MM.1S (cell line): ENCODE measurements at regions not wholly inside any gene's neighbourhood (a gene's known extent, or its start where the extent isn't known, plus 50 kb on each side); places are given as distances from the start of the nearest gene placed in this dataset.

ENCODE experiments used
- DNase-seq: peaks from one replicate; pipeline ENCODE4 v3.0.0-alpha.2; 2015
- H2AFZ ChIP-seq: fragments of 300-600 bp; sonication (generic); 2 replicates; pipeline ENCODE4 v1.6.0; 2016; ENCODE audit warnings: antibody characterized with exemption, low read length
- H3F3A ChIP-seq: fragments of 300-600 bp; sonication (generic); 2 replicates; pipeline ENCODE4 v1.6.1; 2016; ENCODE audit warnings: mild to moderate bottlenecking, antibody characterized with exemption, low read length, moderate library complexity, mixed read lengths; ENCODE audit not compliant: insufficient read depth
- H3K27ac ChIP-seq: fragments of 300-600 bp; sonication (generic); 2 replicates; pipeline ENCODE4 v1.5.1; 2016; ENCODE audit warnings: mild to moderate bottlenecking, low read length
- H3K27me3 ChIP-seq: fragments of 300-600 bp; sonication (generic); replicated peaks from 2 replicates; pipeline ENCODE4 v1.6.0; 2016; ENCODE audit warnings: low read length; ENCODE audit not compliant: insufficient read depth
- H3K36me3 ChIP-seq: fragments of 300-600 bp; sonication (generic); replicated peaks from 2 replicates; pipeline ENCODE4 v1.6.1; 2016; ENCODE audit warnings: mild to moderate bottlenecking, low read length, mixed read lengths; ENCODE audit not compliant: insufficient read depth
- H3K4me1 ChIP-seq: fragments of 300-600 bp; sonication (generic); 2 replicates; pipeline ENCODE4 v1.6.1; 2016; ENCODE audit warnings: low read length, mixed read lengths
- H3K4me2 ChIP-seq: fragments of 300-600 bp; sonication (generic); 2 replicates; pipeline ENCODE4 v1.6.0; 2016; ENCODE audit warnings: low read depth, low read length
- H3K4me3 ChIP-seq: fragments of 300-600 bp; sonication (generic); 2 replicates; pipeline ENCODE4 v1.5.1; 2016; ENCODE audit warnings: low read length, mixed read lengths
- H3K79me2 ChIP-seq: fragments of 300-600 bp; sonication (generic); 2 replicates; pipeline ENCODE4 v1.6.1; 2016; ENCODE audit warnings: mixed run types, low read length, mixed read lengths
- H3K9ac ChIP-seq: fragments of 300-600 bp; sonication (generic); 2 replicates; pipeline ENCODE4 v1.6.1; 2016; ENCODE audit warnings: low read length, mixed read lengths
- H3K9me2 ChIP-seq: fragments of 300-600 bp; sonication (generic); replicated peaks from 2 replicates; pipeline ENCODE4 v1.6.1; 2016; ENCODE audit warnings: mild to moderate bottlenecking, low read length, mixed read lengths; ENCODE audit not compliant: insufficient read depth
- H3K9me3 ChIP-seq: fragments of 300-600 bp; sonication (generic); replicated peaks from 2 replicates; pipeline ENCODE4 v1.6.1; 2016; ENCODE audit warnings: mild to moderate bottlenecking, low read length, mixed read lengths; ENCODE audit not compliant: insufficient read depth
- H4K20me1 ChIP-seq: fragments of 300-600 bp; sonication (generic); 2 replicates; pipeline ENCODE4 v1.6.1; 2016; ENCODE audit warnings: mild to moderate bottlenecking, low read length, moderate library complexity, mixed read lengths; ENCODE audit not compliant: insufficient read depth
- EZH2 ChIP-seq: fragments of 300-600 bp; sonication (generic); optimal IDR thresholded peaks from 2 replicates; pipeline ENCODE3; 2017; ENCODE audit warnings: low read depth, mild to moderate bottlenecking, antibody characterized with exemption, low read length, mixed read lengths
- EZH2phosphoT487 ChIP-seq: fragments of 300-600 bp; sonication (generic); IDR thresholded peaks from 2 replicates; pipeline ENCODE4 v1.6.1; 2018; ENCODE audit warnings: antibody characterized with exemption, low read length
- TF ChIP-seq, protein P1 (sequence below): fragments of 300-600 bp; sonication (generic); IDR thresholded peaks from 2 replicates; pipeline ENCODE4 v1.5.1; 2016; ENCODE audit warnings: antibody characterized with exemption, low read length, mixed read lengths

DNA sequence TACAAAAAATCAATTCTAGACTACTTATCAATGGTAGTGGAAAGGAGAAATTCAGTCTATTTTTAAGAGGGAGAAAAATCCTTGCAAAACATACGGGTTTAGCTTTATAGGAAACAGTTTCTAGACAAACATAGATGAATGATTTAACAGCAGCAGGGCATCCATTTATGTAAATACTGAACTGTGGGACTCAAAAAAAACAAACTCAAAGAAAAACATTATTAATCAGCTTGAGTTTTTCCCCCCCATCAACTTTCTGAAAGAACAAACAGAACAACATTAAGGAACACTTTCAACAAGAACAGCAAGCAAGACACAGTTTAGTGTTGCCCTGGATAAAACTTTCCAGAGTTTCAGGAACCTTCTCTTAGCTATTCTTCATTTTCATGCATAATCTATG, 147.3 kb upstream of the KCNK2 start:
- no peak overlapping the region for H3K4me2 ChIP-seq
- no peak overlapping the region for H3K9ac ChIP-seq
- no peaks in the 10 kb centered on the region for H3K9me2 ChIP-seq
- H3K4me3 ChIP-seq, result no peak overlapping the region
- H3K27ac ChIP-seq, result no peak overlapping the region
- DNase-seq, result no peak
- H3K36me3 ChIP-seq, result no peaks in the 10 kb centered on the region
- no peaks in the 10 kb centered on the region for H3K9me3 ChIP-seq
- H4K20me1 ChIP-seq, result no peaks in the 10 kb centered on the region
- H3F3A ChIP-seq, result no peaks in the 10 kb centered on the region
- TF ChIP-seq EZH2, result no peak
- TF ChIP-seq EZH2phosphoT487, result no peak
- TF ChIP-seq, protein P1, sequence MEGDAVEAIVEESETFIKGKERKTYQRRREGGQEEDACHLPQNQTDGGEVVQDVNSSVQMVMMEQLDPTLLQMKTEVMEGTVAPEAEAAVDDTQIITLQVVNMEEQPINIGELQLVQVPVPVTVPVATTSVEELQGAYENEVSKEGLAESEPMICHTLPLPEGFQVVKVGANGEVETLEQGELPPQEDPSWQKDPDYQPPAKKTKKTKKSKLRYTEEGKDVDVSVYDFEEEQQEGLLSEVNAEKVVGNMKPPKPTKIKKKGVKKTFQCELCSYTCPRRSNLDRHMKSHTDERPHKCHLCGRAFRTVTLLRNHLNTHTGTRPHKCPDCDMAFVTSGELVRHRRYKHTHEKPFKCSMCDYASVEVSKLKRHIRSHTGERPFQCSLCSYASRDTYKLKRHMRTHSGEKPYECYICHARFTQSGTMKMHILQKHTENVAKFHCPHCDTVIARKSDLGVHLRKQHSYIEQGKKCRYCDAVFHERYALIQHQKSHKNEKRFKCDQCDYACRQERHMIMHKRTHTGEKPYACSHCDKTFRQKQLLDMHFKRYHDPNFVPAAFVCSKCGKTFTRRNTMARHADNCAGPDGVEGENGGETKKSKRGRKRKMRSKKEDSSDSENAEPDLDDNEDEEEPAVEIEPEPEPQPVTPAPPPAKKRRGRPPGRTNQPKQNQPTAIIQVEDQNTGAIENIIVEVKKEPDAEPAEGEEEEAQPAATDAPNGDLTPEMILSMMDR, result no peak
- H3K4me1 ChIP-seq, result no peaks in the 10 kb centered on the region
- H3K79me2 ChIP-seq, result no peaks in the 10 kb centered on the region
- H2AFZ ChIP-seq, result no peak overlapping the region
- no peaks in the 10 kb centered on the region for H3K27me3 ChIP-seq

DNA sequence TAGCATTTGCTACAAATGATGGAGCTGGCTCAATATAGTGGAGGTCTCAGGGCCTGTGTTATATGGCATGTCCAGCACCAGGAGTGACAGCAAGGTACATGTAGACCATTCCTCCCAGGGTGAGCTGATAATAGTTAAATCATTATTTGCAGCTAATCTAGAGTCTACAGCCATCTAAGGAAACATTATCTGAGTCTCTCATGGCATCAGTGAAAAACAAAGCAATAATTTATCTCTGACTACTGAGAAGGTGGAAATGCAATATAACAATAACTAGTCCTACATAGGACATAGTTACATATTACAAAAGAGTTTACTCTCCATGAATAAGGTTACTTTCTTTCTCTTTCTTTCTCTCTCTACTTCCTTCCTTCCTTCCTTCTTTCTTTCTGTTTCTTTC, 143.4 kb upstream of the KCNK2 start:
- H3K9me3 ChIP-seq, result no peaks in the 10 kb centered on the region
- H3K36me3 ChIP-seq, result no peaks in the 10 kb centered on the region
- no peak overlapping the region for H3K27ac ChIP-seq
- H3K9ac ChIP-seq, result no peak overlapping the region
- no peak overlapping the region for H3K4me3 ChIP-seq
- H3K27me3 ChIP-seq, result no peaks in the 10 kb centered on the region
- H3K79me2 ChIP-seq, result no peaks in the 10 kb centered on the region
- H3K4me2 ChIP-seq, result no peak overlapping the region
- no peak for DNase-seq
- TF ChIP-seq, protein P1, result no peak
- TF ChIP-seq EZH2phosphoT487 (no peak), EZH2 (no peak)
- no peaks in the 10 kb centered on the region for H4K20me1 ChIP-seq
- no peak overlapping the region for H2AFZ ChIP-seq
- no peaks in the 10 kb centered on the region for H3K9me2 ChIP-seq
- H3F3A ChIP-seq, result no peaks in the 10 kb centered on the region
- no peaks in the 10 kb centered on the region for H3K4me1 ChIP-seq

DNA sequence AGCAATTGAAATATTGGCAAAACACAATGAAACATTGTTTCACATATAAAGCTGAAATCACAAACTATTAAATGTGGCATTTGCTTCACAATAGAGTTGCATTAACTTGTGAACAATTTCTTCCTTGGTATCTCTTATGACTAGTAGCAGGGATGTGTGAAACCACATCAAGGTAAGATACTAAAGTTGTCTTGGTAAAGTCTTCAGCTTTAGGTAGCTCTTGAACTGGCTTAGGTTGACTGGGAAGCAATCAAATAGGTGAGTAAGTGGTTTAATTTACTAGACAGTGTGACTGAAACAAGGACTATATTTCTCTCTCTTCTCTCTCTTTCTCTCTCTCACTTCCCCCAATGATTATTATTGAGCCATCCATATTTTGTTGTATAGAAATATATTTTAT, 141.5 kb upstream of the KCNK2 start:
- no peak for DNase-seq
- Histone ChIP-seq H3K9ac (no peak overlapping the region), H3K79me2 (no peaks in the 10 kb centered on the region), H3K9me2 (no peaks in the 10 kb centered on the region), H3K4me1 (no peaks in the 10 kb centered on the region), H3K9me3 (no peaks in the 10 kb centered on the region), H3K4me2 (no peak overlapping the region), H3K27me3 (no peaks in the 10 kb centered on the region), H4K20me1 (no peaks in the 10 kb centered on the region), H3K4me3 (no peak overlapping the region), H2AFZ (no peak overlapping the region), H3K36me3 (no peaks in the 10 kb centered on the region), H3K27ac (no peak overlapping the region), H3F3A (no peaks in the 10 kb centered on the region)
- TF ChIP-seq, protein P1, result no peak
- no peak for TF ChIP-seq EZH2phosphoT487
- no peak for TF ChIP-seq EZH2
